Activated naive CD8-positive, alpha-beta T cell treated with anti-CD3 and anti-CD28 coated beads, Interleukin-2, amount 50 U/mL, for 24 hours (primary cell): ENCODE measurements at regions not wholly inside any gene's neighbourhood (a gene's known extent, or its start where the extent isn't known, plus 50 kb on each side); places are given as distances from the start of the nearest gene placed in this dataset.

Source experiments
- ATAC-seq: fragments of 150-1000 bp; cut with Tn5 transposase; one replicate; pipeline ENCODE4 v1.10.0; 2021
- DNase-seq: peaks from one replicate; pipeline ENCODE4 v3.0.0; 2021
- H3K27ac Mint-ChIP-seq: one replicate; pipeline ENCODE4 v1.8.0; 2021; ENCODE audit warnings: mild to moderate bottlenecking, mixed read lengths
- H3K27me3 Mint-ChIP-seq: one replicate; pipeline ENCODE4 v1.8.0; 2021; ENCODE audit warnings: mixed read lengths
- H3K36me3 Mint-ChIP-seq: one replicate; pipeline ENCODE4 v1.8.0; 2021; ENCODE audit warnings: low read depth, mixed read lengths
- H3K4me1 Mint-ChIP-seq: one replicate; pipeline ENCODE4 v1.8.0; 2021; ENCODE audit warnings: mixed read lengths
- H3K4me3 Mint-ChIP-seq: one replicate; pipeline ENCODE4 v1.8.0; 2021; ENCODE audit warnings: mild to moderate bottlenecking, moderate library complexity, mixed read lengths
- H3K9me3 Mint-ChIP-seq: one replicate; pipeline ENCODE4 v1.8.0; 2021; ENCODE audit warnings: mixed read lengths

- no peaks in the 10 kb centered on the region for H3K27me3 Mint-ChIP-seq
- DNase-seq, result no peak
- H3K9me3 Mint-ChIP-seq, result peaks cover 20% of the 10 kb centered on the region
- H3K4me3 Mint-ChIP-seq, result no peak overlapping the region
- no peaks in the 10 kb centered on the region for H3K4me1 Mint-ChIP-seq
- no peak overlapping the region for H3K27ac Mint-ChIP-seq
- ATAC-seq, result no peak
- H3K36me3 Mint-ChIP-seq, result no peaks in the 10 kb centered on the region
Measured at GRCh38 chr5:167525004-167525403, 766.4 kb upstream of the WWC1 start.

- no peak for DNase-seq
- Mint-ChIP-seq H3K4me1 (no peaks in the 10 kb centered on the region), H3K9me3 (peaks cover 4% of the 10 kb centered on the region), H3K27ac (no peak overlapping the region), H3K36me3 (no peaks in the 10 kb centered on the region), H3K27me3 (no peaks in the 10 kb centered on the region), H3K4me3 (no peak overlapping the region)
- ATAC-seq, result no peak
Measured at GRCh38 chr5:167528651-167529050, 762.8 kb upstream of the WWC1 start.

GRCh38 chr5:167530548-167530947 is 760.9 kb upstream of the WWC1 start:
- Mint-ChIP-seq H3K36me3 (no peaks in the 10 kb centered on the region), H3K4me1 (no peaks in the 10 kb centered on the region), H3K27me3 (no peaks in the 10 kb centered on the region), H3K9me3 (peaks cover 8% of the 10 kb centered on the region), H3K27ac (no peak overlapping the region), H3K4me3 (no peak overlapping the region)
- no peak for ATAC-seq
- no peak for DNase-seq

GRCh38 chr5:167533814-167534795 is 757.3 kb upstream of the WWC1 start:
- no peak overlapping the region for H3K4me3 Mint-ChIP-seq
- H3K36me3 Mint-ChIP-seq, result no peaks in the 10 kb centered on the region
- ATAC-seq (no peak), DNase-seq (no peak)
- peaks cover 17% of the 10 kb centered on the region for H3K9me3 Mint-ChIP-seq
- no peak overlapping the region for H3K27ac Mint-ChIP-seq
- no peaks in the 10 kb centered on the region for H3K27me3 Mint-ChIP-seq
- H3K4me1 Mint-ChIP-seq, result no peaks in the 10 kb centered on the region

- H3K27me3 Mint-ChIP-seq, result no peaks in the 10 kb centered on the region
- H3K9me3 Mint-ChIP-seq, result peaks cover 19% of the 10 kb centered on the region
- no peak overlapping the region for H3K4me3 Mint-ChIP-seq
- no peaks in the 10 kb centered on the region for H3K4me1 Mint-ChIP-seq
- ATAC-seq (no peak), DNase-seq (no peak)
- H3K36me3 Mint-ChIP-seq, result no peaks in the 10 kb centered on the region
- no peak overlapping the region for H3K27ac Mint-ChIP-seq
Measured at GRCh38 chr5:167539747-167540146, 751.7 kb upstream of the WWC1 start.

- Mint-ChIP-seq H3K9me3 (peaks cover 10% of the 10 kb centered on the region), H3K27me3 (no peaks in the 10 kb centered on the region), H3K4me3 (no peak overlapping the region), H3K4me1 (no peaks in the 10 kb centered on the region), H3K36me3 (no peaks in the 10 kb centered on the region), H3K27ac (no peak overlapping the region)
- DNase-seq (no peak), ATAC-seq (no peak)
Measured at GRCh38 chr5:167546270-167546669, 745.2 kb upstream of the WWC1 start.

GRCh38 chr5:167552356-167552755 is 739.1 kb upstream of the WWC1 start:
- peaks cover 4% of the 10 kb centered on the region for H3K9me3 Mint-ChIP-seq
- ATAC-seq (no peak), DNase-seq (no peak)
- no peak overlapping the region for H3K4me3 Mint-ChIP-seq
- H3K4me1 Mint-ChIP-seq, result no peaks in the 10 kb centered on the region
- H3K36me3 Mint-ChIP-seq, result no peaks in the 10 kb centered on the region
- no peak overlapping the region for H3K27ac Mint-ChIP-seq
- H3K27me3 Mint-ChIP-seq, result no peaks in the 10 kb centered on the region

GRCh38 chr5:167553511-167553910 is 737.9 kb upstream of the WWC1 start:
- H3K4me3 Mint-ChIP-seq, result no peak overlapping the region
- H3K4me1 Mint-ChIP-seq, result no peaks in the 10 kb centered on the region
- no peak overlapping the region for H3K27ac Mint-ChIP-seq
- no peak for DNase-seq
- H3K27me3 Mint-ChIP-seq, result no peaks in the 10 kb centered on the region
- no peaks in the 10 kb centered on the region for H3K36me3 Mint-ChIP-seq
- H3K9me3 Mint-ChIP-seq, result peaks cover 4% of the 10 kb centered on the region
- ATAC-seq, result no peak

GRCh38 chr5:167554564-167555290 is 736.7 kb upstream of the WWC1 start:
- no peak for DNase-seq
- no peaks in the 10 kb centered on the region for H3K27me3 Mint-ChIP-seq
- peaks cover 4% of the 10 kb centered on the region for H3K9me3 Mint-ChIP-seq
- no peaks in the 10 kb centered on the region for H3K36me3 Mint-ChIP-seq
- no peak overlapping the region for H3K4me3 Mint-ChIP-seq
- H3K27ac Mint-ChIP-seq, result no peak overlapping the region
- H3K4me1 Mint-ChIP-seq, result no peaks in the 10 kb centered on the region
- no peak for ATAC-seq

- ATAC-seq, result no peak
- Mint-ChIP-seq H3K27ac (no peak overlapping the region), H3K36me3 (no peaks in the 10 kb centered on the region), H3K27me3 (no peaks in the 10 kb centered on the region), H3K4me3 (no peak overlapping the region), H3K9me3 (peaks cover 4% of the 10 kb centered on the region), H3K4me1 (no peaks in the 10 kb centered on the region)
- DNase-seq, result no peak
Measured at GRCh38 chr5:167555565-167556166, 735.8 kb upstream of the WWC1 start.

GRCh38 chr5:167557359-167557758 is 734.1 kb upstream of the WWC1 start:
- Mint-ChIP-seq H3K27ac (no peak overlapping the region), H3K9me3 (peaks cover 8% of the 10 kb centered on the region), H3K27me3 (no peaks in the 10 kb centered on the region), H3K36me3 (no peaks in the 10 kb centered on the region), H3K4me3 (no peak overlapping the region), H3K4me1 (no peaks in the 10 kb centered on the region)
- DNase-seq (no peak), ATAC-seq (no peak)

GRCh38 chr5:167561796-167562195 is 729.6 kb upstream of the WWC1 start:
- no peak overlapping the region for H3K27ac Mint-ChIP-seq

GRCh38 chr5:167564275-167564674 is 727.2 kb upstream of the WWC1 start:
- DNase-seq (no peak), ATAC-seq (no peak)
- Mint-ChIP-seq H3K27ac (no peak overlapping the region), H3K27me3 (no peaks in the 10 kb centered on the region), H3K36me3 (no peaks in the 10 kb centered on the region), H3K4me3 (no peak overlapping the region), H3K9me3 (peaks cover 4% of the 10 kb centered on the region), H3K4me1 (no peaks in the 10 kb centered on the region)

More at GRCh38 chr5:167561796-167562195, 729.6 kb upstream of the WWC1 start:
- Mint-ChIP-seq H3K4me3 (no peak overlapping the region), H3K36me3 (no peaks in the 10 kb centered on the region), H3K4me1 (no peaks in the 10 kb centered on the region), H3K27me3 (no peaks in the 10 kb centered on the region), H3K9me3 (peaks cover 4% of the 10 kb centered on the region)
- no peak for DNase-seq
- ATAC-seq, result no peak

GRCh38 chr5:167565189-167565954 is 726.1 kb upstream of the WWC1 start:
- ATAC-seq, result no peak
- Mint-ChIP-seq H3K4me3 (no peak overlapping the region), H3K27me3 (no peaks in the 10 kb centered on the region), H3K9me3 (peaks cover 4% of the 10 kb centered on the region), H3K36me3 (no peaks in the 10 kb centered on the region), H3K4me1 (no peaks in the 10 kb centered on the region), H3K27ac (no peak overlapping the region)
- no peak for DNase-seq
